ENCODE measurements at regions not wholly inside any gene's neighbourhood (a gene's known extent, or its start where the extent isn't known, plus 50 kb on each side); places are given as distances from the start of the nearest gene placed in this dataset.

- TF ChIP-seq POLR2A (IDR thresholded peaks at IDR 0.05), result no peak
- TF ChIP-seq, protein P1, sequence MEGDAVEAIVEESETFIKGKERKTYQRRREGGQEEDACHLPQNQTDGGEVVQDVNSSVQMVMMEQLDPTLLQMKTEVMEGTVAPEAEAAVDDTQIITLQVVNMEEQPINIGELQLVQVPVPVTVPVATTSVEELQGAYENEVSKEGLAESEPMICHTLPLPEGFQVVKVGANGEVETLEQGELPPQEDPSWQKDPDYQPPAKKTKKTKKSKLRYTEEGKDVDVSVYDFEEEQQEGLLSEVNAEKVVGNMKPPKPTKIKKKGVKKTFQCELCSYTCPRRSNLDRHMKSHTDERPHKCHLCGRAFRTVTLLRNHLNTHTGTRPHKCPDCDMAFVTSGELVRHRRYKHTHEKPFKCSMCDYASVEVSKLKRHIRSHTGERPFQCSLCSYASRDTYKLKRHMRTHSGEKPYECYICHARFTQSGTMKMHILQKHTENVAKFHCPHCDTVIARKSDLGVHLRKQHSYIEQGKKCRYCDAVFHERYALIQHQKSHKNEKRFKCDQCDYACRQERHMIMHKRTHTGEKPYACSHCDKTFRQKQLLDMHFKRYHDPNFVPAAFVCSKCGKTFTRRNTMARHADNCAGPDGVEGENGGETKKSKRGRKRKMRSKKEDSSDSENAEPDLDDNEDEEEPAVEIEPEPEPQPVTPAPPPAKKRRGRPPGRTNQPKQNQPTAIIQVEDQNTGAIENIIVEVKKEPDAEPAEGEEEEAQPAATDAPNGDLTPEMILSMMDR (IDR thresholded peaks at IDR 0.05), result no peak
- no peak for TF ChIP-seq POLR2AphosphoS5 (IDR thresholded peaks at IDR 0.05)
Measured at GRCh38 chr22:26779108-26779507, 121.7 kb downstream of the MIAT start.

Data from stomach (tissue), 4 donors.